Hepatocyte (in vitro differentiated cells): ENCODE measurements at regions not wholly inside any gene's neighbourhood (a gene's known extent, or its start where the extent isn't known, plus 50 kb on each side); places are given as distances from the start of the nearest gene placed in this dataset.

Source experiments
- DNase-seq: peaks from one replicate; pipeline ENCODE4 v3.0.0-alpha.2; 2016; ENCODE audit warnings: low spot score
- H2AFZ ChIP-seq: fragments of 200-600 bp; sonication (generic); 2 replicates; pipeline ENCODE4 v1.6.0; 2016; ENCODE audit warnings: antibody characterized with exemption, mild to moderate bottlenecking
- H3K27ac ChIP-seq: fragments of 200-600 bp; sonication (generic); 2 replicates; pipeline ENCODE4 v1.5.1; 2016; ENCODE audit warnings: mild to moderate bottlenecking
- H3K27me3 ChIP-seq: fragments of 200-600 bp; sonication (generic); 2 replicates; pipeline ENCODE4 v1.6.1; 2016
- H3K36me3 ChIP-seq: fragments of 200-600 bp; sonication (generic); replicated peaks from 2 replicates; pipeline ENCODE4 v1.5.1; 2016; ENCODE audit warnings: low read depth; ENCODE audit not compliant: insufficient read depth
- H3K4me1 ChIP-seq: fragments of 200-600 bp; sonication (generic); 2 replicates; pipeline ENCODE4 v1.5.1; 2016; ENCODE audit warnings: mild to moderate bottlenecking, moderate library complexity; ENCODE audit not compliant: insufficient read depth
- H3K4me2 ChIP-seq: fragments of 200-600 bp; sonication (generic); 2 replicates; pipeline ENCODE4 v1.6.0; 2016
- H3K4me3 ChIP-seq: fragments of 200-600 bp; sonication (generic); 2 replicates; pipeline ENCODE4 v1.5.1; 2016; ENCODE audit warnings: mild to moderate bottlenecking
- H3K79me2 ChIP-seq: fragments of 200-600 bp; sonication (generic); 2 replicates; pipeline ENCODE4 v1.6.0; 2017; ENCODE audit warnings: mild to moderate bottlenecking
- H3K9me2 ChIP-seq: fragments of 200-600 bp; sonication (generic); replicated peaks from 2 replicates; pipeline ENCODE4 v1.6.0; 2017; ENCODE audit warnings: mild to moderate bottlenecking; ENCODE audit not compliant: insufficient read depth
- H3K9me3 ChIP-seq: fragments of 200-600 bp; sonication (generic); 2 replicates; pipeline ENCODE4 v1.5.1; 2016; ENCODE audit warnings: low read depth, mild to moderate bottlenecking
- H4K20me1 ChIP-seq: fragments of 200-600 bp; sonication (generic); 2 replicates; pipeline ENCODE4 v1.6.0; 2016; ENCODE audit warnings: mild to moderate bottlenecking; ENCODE audit not compliant: insufficient read depth, poor library complexity, severe bottlenecking
- EZH2 ChIP-seq: fragments of 200-600 bp; sonication (generic); IDR thresholded peaks from 2 replicates; pipeline ENCODE4 v1.6.1; 2016; ENCODE audit warnings: antibody characterized with exemption, mild to moderate bottlenecking, borderline replicate concordance
- EZH2phosphoT487 ChIP-seq: fragments of 200-600 bp; sonication (generic); IDR thresholded peaks from one replicate; pipeline ENCODE4 v1.6.1; 2018; ENCODE audit warnings: antibody characterized with exemption, mild to moderate bottlenecking, low read depth, moderate library complexity; ENCODE audit not compliant: unreplicated experiment, severe bottlenecking
- WGBS: methylation state at CpG from one replicate; pipeline ENCODE4 v1.1.6; 2016; ENCODE audit warnings: low lambda C conversion rate; ENCODE audit errors: missing lambda C conversion rate; 5-methylcytosine and 5-hydroxymethylcytosine counted together
- TF ChIP-seq, protein P1 (sequence below): fragments of 200-600 bp; sonication (generic); IDR thresholded peaks from 2 replicates; pipeline ENCODE4 v1.5.1; 2016; ENCODE audit warnings: antibody characterized with exemption, mild to moderate bottlenecking; ENCODE audit not compliant: poor library complexity

DNA sequence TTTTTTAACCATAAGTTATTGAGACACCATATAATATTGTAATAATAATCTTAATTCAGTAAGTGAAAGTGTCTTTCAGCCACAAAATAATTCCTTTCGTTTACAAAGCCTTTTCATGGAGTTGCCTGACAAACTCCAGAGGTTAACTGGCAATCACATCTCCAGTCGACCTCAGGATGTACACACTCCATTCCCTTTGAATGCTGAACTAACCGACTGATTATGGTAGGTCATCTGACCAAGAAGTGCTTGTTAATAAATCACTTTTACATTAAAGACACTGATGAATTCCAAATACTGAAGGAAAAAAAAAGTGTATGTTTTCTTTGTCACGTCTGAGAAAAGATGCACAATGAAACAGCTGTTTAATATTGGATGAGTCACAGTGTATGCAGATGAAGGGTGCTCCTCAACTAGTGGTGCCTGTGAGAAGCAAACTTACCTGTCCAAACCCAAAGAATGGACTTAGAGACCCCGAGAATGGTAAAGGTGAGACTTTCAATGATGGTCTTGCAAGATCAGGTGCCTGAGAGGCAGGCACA lies 348.1 kb upstream of the VWC2 start:
- WGBS = 62% methylated on average over 5 of the region's 5 CpGs
- no peak for DNase-seq

DNA sequence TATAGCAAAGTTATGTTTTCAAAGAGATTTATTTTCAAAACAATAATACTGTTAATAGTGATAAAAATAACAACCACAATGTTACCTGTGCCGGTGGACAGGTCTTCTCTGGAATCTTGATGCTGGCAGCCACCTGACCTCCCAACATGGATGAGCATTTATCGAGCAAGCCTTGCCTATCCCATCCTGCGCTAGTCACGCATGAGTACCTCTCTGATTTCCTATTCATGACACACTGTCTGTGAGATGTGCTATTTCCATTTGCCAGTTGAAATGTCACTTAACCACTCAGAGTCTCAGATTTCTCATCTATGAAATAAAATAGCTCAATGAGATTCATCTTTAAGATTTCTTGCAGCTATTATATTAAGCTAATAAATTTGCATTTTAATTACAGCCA lies 341.2 kb upstream of the VWC2 start:
- Histone ChIP-seq H3K27me3 (no peaks in the 10 kb centered on the region), H3K4me3 (no peak overlapping the region), H3K27ac (no peak overlapping the region), H3K9me2 (no peaks in the 10 kb centered on the region), H2AFZ (no peak overlapping the region), H3K79me2 (no peaks in the 10 kb centered on the region), H3K9me3 (no peaks in the 10 kb centered on the region), H3K36me3 (no peaks in the 10 kb centered on the region), H4K20me1 (no peaks in the 10 kb centered on the region), H3K4me2 (no peak overlapping the region), H3K4me1 (no peaks in the 10 kb centered on the region)
- DNase-seq = no peak
- TF ChIP-seq, protein P1, sequence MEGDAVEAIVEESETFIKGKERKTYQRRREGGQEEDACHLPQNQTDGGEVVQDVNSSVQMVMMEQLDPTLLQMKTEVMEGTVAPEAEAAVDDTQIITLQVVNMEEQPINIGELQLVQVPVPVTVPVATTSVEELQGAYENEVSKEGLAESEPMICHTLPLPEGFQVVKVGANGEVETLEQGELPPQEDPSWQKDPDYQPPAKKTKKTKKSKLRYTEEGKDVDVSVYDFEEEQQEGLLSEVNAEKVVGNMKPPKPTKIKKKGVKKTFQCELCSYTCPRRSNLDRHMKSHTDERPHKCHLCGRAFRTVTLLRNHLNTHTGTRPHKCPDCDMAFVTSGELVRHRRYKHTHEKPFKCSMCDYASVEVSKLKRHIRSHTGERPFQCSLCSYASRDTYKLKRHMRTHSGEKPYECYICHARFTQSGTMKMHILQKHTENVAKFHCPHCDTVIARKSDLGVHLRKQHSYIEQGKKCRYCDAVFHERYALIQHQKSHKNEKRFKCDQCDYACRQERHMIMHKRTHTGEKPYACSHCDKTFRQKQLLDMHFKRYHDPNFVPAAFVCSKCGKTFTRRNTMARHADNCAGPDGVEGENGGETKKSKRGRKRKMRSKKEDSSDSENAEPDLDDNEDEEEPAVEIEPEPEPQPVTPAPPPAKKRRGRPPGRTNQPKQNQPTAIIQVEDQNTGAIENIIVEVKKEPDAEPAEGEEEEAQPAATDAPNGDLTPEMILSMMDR = no peak
- TF ChIP-seq EZH2 = no peak
- no peak for TF ChIP-seq EZH2phosphoT487
- 88% methylated on average over 4 of the region's 4 CpGs for WGBS

More for the DNA sequence above, 348.1 kb upstream of the VWC2 start:
- Histone ChIP-seq H2AFZ (no peak overlapping the region), H3K27ac (no peak overlapping the region), H3K4me2 (no peak overlapping the region), H3K9me3 (no peaks in the 10 kb centered on the region), H3K9me2 (no peaks in the 10 kb centered on the region), H4K20me1 (no peaks in the 10 kb centered on the region), H3K79me2 (no peaks in the 10 kb centered on the region), H3K4me3 (no peak overlapping the region), H3K4me1 (no peaks in the 10 kb centered on the region), H3K36me3 (no peaks in the 10 kb centered on the region), H3K27me3 (no peaks in the 10 kb centered on the region)
- TF ChIP-seq EZH2 (no peak), EZH2phosphoT487 (no peak)
- TF ChIP-seq, protein P1 = no peak

DNA sequence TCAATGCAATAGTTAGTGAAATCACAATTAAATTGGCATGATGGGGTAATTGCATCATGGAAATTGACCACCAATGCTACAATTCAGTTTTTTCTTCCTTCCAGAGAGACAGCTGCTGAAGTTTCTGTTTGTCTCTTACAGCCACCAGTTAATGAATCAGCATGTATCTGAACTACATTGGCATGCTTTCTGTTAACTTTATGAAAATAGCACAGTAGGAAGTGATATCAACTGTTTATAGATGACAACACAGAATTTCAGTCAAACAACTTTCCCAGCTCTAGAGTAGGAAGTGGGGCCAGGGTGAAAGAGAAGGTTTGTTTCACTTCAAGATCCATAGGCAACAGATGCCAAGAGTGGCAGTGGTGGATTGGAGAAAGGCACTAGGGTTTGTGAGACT lies 339.6 kb upstream of the VWC2 start:
- no peaks in the 10 kb centered on the region for H3K27me3 ChIP-seq
- DNase-seq = no peak
- no peak overlapping the region for H3K4me2 ChIP-seq
- H3K9me3 ChIP-seq = no peaks in the 10 kb centered on the region
- TF ChIP-seq EZH2phosphoT487 (no peak), EZH2 (no peak)
- TF ChIP-seq, protein P1 = no peak
- H3K4me1 ChIP-seq = no peaks in the 10 kb centered on the region
- H3K27ac ChIP-seq = no peak overlapping the region
- H3K9me2 ChIP-seq = no peaks in the 10 kb centered on the region
- H3K36me3 ChIP-seq = no peaks in the 10 kb centered on the region
- H4K20me1 ChIP-seq = no peaks in the 10 kb centered on the region
- no peaks in the 10 kb centered on the region for H3K79me2 ChIP-seq
- H2AFZ ChIP-seq = no peak overlapping the region
- H3K4me3 ChIP-seq = no peak overlapping the region

DNA sequence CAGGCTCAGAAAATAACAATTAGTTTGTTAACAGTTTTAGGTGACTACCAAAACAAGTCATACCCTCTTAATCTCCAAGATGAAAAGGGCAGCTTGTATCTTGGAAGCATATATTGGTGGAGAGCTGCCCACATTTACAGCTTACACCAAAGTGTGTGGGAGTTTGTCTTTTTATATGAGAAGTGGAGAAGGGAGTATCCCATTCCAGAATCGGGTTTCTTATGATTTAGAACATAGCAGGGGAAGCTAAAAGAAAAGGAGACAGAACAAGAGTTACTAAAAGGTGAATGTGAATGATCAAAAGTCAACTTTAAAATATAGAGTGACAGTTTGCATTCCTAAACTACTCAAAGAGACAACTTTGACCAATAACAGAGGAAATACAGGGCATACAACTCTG lies 338.6 kb upstream of the VWC2 start:
- no peak overlapping the region for H2AFZ ChIP-seq
- H3K27ac ChIP-seq = no peak overlapping the region
- no peaks in the 10 kb centered on the region for H3K4me1 ChIP-seq
- no peaks in the 10 kb centered on the region for H3K36me3 ChIP-seq
- TF ChIP-seq EZH2 (no peak), EZH2phosphoT487 (no peak)
- TF ChIP-seq, protein P1 = no peak
- H3K79me2 ChIP-seq = no peaks in the 10 kb centered on the region
- H3K4me3 ChIP-seq = no peak overlapping the region
- H3K4me2 ChIP-seq = no peak overlapping the region
- DNase-seq = no peak
- no peaks in the 10 kb centered on the region for H4K20me1 ChIP-seq
- no peaks in the 10 kb centered on the region for H3K27me3 ChIP-seq
- WGBS = 61% methylated on average over 1 of the region's 1 CpG
- no peaks in the 10 kb centered on the region for H3K9me3 ChIP-seq
- no peaks in the 10 kb centered on the region for H3K9me2 ChIP-seq
